ENCODE measurements at regions not wholly inside any gene's neighbourhood (a gene's known extent, or its start where the extent isn't known, plus 50 kb on each side); places are given as distances from the start of the nearest gene placed in this dataset.
"Not testable (repeated sequence)": the region's sequence is repeated elsewhere in the genome, so short reads cannot be mapped to it uniquely, and the experiment has no call there.

DNA sequence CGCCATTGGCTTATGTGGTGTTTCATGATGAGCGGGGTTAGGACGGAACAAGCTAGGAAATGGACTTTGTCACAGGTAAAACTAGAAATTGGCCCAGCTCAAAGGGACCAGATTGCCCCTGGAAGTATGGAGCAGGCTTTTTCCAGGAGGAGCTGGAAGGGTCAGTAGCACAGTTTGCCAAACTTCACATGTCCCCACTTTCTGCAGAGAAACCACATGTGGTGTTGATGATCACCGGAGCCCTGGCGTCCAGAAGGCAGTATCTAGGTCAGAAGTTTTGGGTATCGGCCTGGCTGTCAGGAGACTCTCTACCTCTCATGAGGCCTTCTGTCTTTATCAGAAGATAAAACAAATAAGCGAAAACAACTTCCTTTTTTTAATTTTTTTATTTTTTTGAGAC is 248.5 kb downstream of the SOX9 start:
- no peak for DNase-seq

DNA sequence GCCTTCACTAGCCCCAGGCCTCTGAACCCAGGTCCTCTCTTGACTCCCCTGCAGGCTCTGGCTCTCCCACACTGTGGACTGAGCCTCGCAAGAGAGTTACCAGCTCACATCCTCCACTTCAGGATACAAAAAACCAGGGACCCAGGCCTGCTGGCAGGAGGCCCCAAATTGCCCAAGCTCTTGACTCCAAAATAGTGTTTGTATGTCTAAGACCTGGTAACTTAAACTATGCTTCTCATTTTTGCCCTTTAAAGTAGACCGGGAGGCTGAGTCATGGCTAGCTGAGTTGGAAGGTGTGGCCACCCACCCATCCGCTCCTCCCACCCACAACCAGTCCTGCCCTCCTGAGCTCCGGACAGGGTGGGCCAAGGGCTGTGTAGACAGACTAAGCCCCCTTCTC is 250.0 kb downstream of the SOX9 start:
- DNase-seq = no peak

GRCh38 chr17:72372185-72372584 is 251.4 kb downstream of the SOX9 start:
- no peak for DNase-seq

- no peak for DNase-seq
These were observed 253.3 kb downstream of the SOX9 start for GRCh38 chr17:72373910-72374741.

- no peak for DNase-seq
These were observed 255.9 kb downstream of the SOX9 start for GRCh38 chr17:72376526-72377345.

DNA sequence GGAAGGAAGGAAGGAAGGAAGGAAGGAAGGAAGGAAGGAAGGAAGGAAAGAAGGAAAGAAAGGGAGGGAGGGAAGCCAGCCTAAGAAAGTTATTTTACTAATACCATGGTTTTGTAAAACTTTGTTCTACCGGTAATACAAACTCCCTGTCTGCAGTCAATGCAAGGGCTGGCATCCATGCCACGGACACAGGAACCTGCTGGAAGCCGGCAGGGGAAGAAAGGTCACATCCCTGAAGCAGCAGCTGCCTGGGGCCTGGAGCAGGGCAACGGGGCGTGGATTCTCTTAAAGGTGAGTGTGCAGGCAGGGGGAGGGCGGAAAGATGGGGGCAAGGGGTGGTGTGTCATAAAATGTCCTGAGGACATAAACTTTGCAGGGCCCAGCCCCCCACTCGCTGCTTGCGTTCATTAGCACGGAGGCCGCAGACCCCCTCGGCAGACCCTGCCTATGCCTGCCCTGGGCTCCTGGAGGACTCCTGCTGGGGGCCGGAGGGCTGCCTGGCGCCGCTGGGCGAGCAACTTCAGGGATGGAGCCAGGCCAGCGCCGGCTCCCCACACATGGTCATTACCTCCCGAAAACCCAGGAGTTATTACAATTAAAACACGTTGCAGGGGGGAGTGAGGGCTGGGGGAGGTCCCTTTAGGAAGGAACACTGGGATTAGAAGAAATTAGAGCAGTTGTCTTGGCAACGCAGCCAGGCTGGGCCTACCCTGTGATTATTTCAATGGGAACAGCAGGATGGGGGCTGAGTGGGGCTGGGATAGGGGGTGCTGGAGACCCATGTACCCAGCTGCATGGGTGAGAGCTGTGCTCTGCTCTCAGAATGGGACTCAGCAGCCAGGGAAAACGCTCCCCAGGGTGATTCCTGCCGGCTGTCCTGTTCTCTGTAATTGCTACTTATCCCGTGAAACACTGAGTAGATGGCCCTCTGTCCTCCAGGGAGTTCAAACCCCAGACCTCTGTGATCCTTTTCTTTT is 257.9 kb downstream of the SOX9 start:
- no peak for DNase-seq

- DNase-seq = no peak
These were observed 258.7 kb downstream of the SOX9 start for GRCh38 chr17:72379516-72379915.

- no peak for DNase-seq
These were observed 259.3 kb downstream of the SOX9 start for GRCh38 chr17:72380120-72380519.

DNA sequence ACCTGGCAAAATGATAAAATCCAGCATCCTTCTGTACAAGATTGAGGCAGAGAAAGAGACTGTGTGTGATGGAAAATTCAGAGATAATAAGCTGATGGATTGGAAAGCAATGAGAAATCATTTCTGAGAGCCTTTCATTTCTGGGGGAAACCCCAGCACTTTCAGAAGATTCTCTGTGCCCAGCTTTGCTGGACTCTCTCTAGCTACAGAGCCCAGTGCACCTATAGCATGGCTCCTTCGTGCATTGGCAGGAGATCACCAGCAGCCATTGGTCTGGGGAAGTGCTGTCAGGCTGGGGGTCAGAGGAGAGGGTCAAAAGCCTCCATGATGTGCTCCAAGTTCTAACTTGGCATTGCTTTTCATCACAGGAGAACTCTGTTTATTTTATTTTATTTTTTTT is 259.9 kb downstream of the SOX9 start:
- DNase-seq = no peak

DNA sequence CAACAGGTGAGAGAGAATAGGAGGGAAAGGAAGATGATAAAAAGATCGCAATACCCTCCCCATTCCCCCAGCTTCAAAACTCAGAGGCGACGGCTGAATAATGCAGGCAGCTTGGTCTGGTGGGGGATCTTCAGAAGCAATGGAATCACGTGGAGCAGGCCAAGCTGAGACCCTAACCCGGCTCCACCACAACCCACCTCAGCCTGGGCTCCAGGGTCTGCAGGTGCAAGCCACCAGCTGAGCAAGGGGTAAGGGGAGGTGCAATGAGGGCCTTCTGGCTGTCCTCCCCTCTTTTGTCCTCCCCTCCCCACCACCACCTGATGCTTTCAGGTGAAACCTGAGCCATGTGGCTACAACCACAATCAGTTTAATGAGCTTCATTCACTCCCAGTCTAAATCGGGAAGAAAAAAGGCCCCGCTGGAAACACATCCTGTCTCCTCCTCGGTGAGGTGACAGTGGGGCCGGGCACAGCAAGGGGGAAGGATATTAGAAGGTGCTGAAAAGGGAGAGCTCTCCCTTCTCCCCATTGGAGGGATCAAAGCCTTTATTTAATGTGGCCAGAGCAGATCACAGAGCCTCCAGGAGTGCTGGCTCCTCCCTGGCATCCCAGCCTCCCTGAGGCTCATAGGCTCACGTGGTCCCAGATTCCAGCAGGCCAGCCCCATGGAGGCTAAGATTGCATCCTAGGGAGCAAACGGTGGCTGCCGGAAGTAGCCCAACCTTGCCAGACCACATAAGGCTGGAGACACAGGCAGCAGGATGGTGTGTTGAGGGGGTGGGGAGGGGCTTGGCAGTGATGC is 261.0 kb downstream of the SOX9 start:
- no peak for DNase-seq

GRCh38 chr17:72382971-72383722 is 262.3 kb downstream of the SOX9 start:
- no peak for DNase-seq

GRCh38 chr17:72385475-72385874 is 264.7 kb downstream of the SOX9 start:
- no peak for DNase-seq

DNA sequence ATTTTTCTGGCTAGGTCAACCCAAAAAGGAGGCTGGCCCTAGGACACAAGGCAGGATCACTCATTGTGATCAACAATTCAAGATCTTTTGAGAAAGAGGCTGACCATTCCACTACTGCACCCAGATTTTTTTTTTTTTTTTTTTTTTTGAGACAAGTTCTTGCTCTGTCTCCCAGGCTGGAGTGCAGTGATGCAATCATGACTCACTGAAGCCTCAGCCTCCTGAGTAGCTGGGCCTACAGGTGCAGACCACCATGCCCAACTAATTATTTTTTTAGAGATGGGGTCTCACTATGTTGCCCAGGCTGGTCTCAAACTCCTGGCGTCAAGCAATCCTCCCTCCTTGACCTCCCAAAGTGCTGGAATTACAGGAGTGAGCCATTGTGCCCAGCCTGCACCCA is 265.4 kb downstream of the SOX9 start:
- not testable (repeated sequence) for DNase-seq

GRCh38 chr17:72386619-72387237 is 265.9 kb downstream of the SOX9 start:
- DNase-seq = no peak

DNA sequence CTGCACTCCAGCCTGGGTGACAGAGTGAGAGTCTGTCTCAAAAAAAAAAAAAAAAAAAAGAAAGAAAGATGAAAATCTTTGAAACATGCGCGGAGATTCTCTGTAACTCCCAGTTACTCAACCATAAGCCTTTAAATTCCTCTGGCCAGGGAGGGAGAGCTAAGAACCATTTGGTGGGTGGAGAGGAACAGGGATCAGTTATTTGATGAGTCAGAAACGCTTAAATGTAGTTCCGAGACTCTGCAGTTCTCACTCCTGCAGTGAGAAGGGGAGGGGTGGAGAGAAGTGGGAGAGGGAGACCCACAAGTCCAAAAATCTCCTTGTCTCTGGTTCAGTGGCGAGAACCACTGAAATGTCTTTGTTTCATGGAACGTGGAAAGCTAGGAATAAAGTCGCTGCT is 266.7 kb downstream of the SOX9 start:
- no peak for DNase-seq

- DNase-seq = no peak
These were observed 267.1 kb downstream of the SOX9 start for GRCh38 chr17:72387969-72388368.

DNA sequence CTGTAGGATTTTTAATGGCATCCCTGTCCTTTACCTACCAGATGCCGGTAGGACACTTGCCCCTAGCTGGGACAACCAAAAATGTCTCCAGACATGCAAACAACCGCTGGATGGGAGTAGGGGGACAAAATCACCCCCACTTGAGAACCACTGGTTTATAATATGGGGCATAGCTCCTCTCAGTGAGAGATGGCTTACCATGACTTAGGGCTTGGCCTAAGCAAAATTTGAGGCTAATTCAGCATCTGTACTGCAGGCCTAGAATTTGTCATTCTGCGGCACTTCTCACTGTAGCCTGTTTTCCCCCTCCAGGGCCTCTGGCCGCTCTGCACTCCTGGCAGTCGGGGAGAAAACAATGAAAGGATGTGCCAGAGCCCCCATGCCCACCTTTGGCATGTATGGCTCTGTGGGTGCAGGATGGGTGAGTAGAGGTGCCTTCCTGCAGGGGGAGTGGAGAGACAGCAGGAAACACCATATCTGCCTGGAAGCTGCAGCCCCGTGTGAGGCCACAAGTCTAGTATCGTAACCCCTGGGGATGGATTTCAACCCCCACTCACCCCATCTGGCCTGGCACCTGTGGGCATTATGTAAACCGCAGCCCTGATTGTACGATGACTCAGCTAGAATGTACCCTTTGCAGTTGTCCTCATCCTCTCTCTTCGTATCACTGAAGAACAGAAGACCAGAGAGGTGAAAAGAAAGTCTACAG is 268.1 kb downstream of the SOX9 start:
- DNase-seq = no peak

DNA sequence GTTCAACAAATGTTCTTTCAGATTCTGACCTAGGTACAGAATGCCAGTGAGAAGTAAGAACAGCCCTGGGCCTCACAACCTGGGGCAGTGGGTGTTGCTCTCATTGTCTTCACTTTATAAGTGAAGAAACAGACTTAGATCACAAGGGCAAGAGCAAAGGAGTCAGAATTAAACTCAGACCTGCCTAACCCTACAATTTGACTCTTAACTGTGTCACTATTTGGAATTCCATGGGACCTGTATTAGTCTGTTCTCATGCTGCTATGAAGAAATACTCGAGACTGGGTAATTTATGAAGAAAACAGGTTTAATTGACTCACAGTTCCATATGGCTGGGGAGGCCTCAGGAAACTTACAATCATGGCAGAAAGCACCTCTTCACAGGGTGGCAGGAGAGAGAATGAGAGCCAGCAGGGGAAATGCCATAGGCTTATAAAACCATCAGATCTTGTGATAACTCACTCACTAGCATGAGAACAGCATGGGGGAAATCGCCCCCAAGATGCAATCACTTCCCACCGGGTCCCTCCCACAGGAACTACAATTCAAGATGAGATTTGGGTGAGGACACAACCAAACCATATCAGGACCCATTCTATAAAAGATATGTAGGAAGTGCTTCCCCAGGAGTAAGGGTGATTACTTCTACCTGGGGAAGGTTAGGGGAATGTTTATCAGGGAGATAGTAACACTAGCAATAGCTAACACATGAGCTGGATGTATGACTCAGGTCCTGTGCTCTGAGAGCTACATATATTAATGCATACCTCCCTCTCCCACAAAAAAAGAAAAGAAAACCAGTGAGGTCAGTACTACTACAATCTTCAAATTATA is 270.1 kb downstream of the SOX9 start:
- DNase-seq = no peak

Measured in suppressor macrophage (primary cell).